Neural cell (in vitro differentiated cells): ENCODE measurements at regions not wholly inside any gene's neighbourhood (a gene's known extent, or its start where the extent isn't known, plus 50 kb on each side); places are given as distances from the start of the nearest gene placed in this dataset.
"Not testable (repeated sequence)": the region's sequence is repeated elsewhere in the genome, so short reads cannot be mapped to it uniquely, and the experiment has no call there.

Experiments used
- H2AFZ ChIP-seq: fragments of 200-600, 300-800 bp; sonication (generic), shearing (Covaris generic); 2 replicates; pipeline ENCODE4 v1.6.0; 2014; ENCODE audit warnings: low read depth, mild to moderate bottlenecking, antibody characterized with exemption, low read length, moderate library complexity
- H3F3A ChIP-seq: fragments of 200-600 bp; shearing (Covaris generic); 2 replicates; pipeline ENCODE4 v1.6.1; 2016; ENCODE audit warnings: mild to moderate bottlenecking, moderate library complexity, mixed read lengths, antibody characterized with exemption, low read length; ENCODE audit not compliant: insufficient read depth, poor library complexity, severe bottlenecking
- H3K27ac ChIP-seq: fragments of 200-600, 300-800 bp; sonication (generic), shearing (Covaris generic); 2 replicates; pipeline ENCODE4 v1.5.1; 2014; ENCODE audit warnings: mild to moderate bottlenecking, low read length, moderate library complexity
- H3K27me3 ChIP-seq: fragments of 300-800, 200-600 bp; sonication (generic), shearing (Covaris generic); 2 replicates; pipeline ENCODE4 v1.6.0; 2014; ENCODE audit warnings: mild to moderate bottlenecking, low read depth, low read length, moderate library complexity; ENCODE audit not compliant: insufficient read depth
- H3K36me3 ChIP-seq: fragments of 300-800, 200-600 bp; sonication (generic), shearing (Covaris generic); 2 replicates; pipeline ENCODE4 v1.5.1; 2014; ENCODE audit warnings: mild to moderate bottlenecking, antibody characterized with exemption, low read length, moderate library complexity; ENCODE audit not compliant: insufficient read depth
- H3K4me2 ChIP-seq: fragments of 300-800, 200-600 bp; sonication (generic), shearing (Covaris generic); 2 replicates; pipeline ENCODE4 v1.6.0; 2014; ENCODE audit warnings: mild to moderate bottlenecking, low read length
- H3K4me3 ChIP-seq: fragments of 300-800, 200-600 bp; sonication (generic), shearing (Covaris generic); 2 replicates; pipeline ENCODE4 v1.5.1; 2014; ENCODE audit warnings: mild to moderate bottlenecking, low read length, moderate library complexity
- H3K79me2 ChIP-seq: fragments of 200-600 bp; shearing (Covaris generic); replicated peaks from 2 replicates; pipeline ENCODE4 v1.6.0; 2014; ENCODE audit warnings: mild to moderate bottlenecking, low read length, moderate library complexity; ENCODE audit not compliant: insufficient read depth
- H3K9ac ChIP-seq: fragments of 300-800, 200-600 bp; sonication (generic), shearing (Covaris generic); 2 replicates; pipeline ENCODE4 v1.6.1; 2016; ENCODE audit warnings: mild to moderate bottlenecking, low read length, mixed read lengths
- H3K9me2 ChIP-seq: fragments of 200-600 bp; shearing (Covaris generic); 2 replicates; pipeline ENCODE4 v1.6.1; 2016; ENCODE audit warnings: mild to moderate bottlenecking, low read length, mixed read lengths; ENCODE audit not compliant: insufficient read depth
- H3K9me3 ChIP-seq: fragments of 200-600, 300-800 bp; sonication (generic), shearing (Covaris generic); 2 replicates; pipeline ENCODE4 v1.6.1; 2016; ENCODE audit warnings: mild to moderate bottlenecking, mixed run types, low read length, moderate library complexity, mixed read lengths
- H4K20me1 ChIP-seq: fragments of 200-600 bp; shearing (Covaris generic); 2 replicates; pipeline ENCODE4 v1.6.1; 2016; ENCODE audit warnings: mild to moderate bottlenecking, mixed run types; ENCODE audit not compliant: insufficient read depth
- EP300 ChIP-seq: fragments of 450-650 bp; conservative IDR thresholded peaks from 2 replicates; pipeline ENCODE4 v1.6.1; 2014; ENCODE audit warnings: antibody characterized with exemption, mild to moderate bottlenecking, moderate library complexity; ENCODE audit not compliant: poor library complexity, severe bottlenecking
- EZH2 ChIP-seq: fragments of 200-600, 300-800 bp; shearing (Covaris generic), sonication (generic); IDR thresholded peaks from 2 replicates; pipeline ENCODE4 v1.6.1; 2014; ENCODE audit warnings: antibody characterized with exemption, low read length, borderline replicate concordance, mild to moderate bottlenecking; ENCODE audit not compliant: insufficient read depth, poor library complexity, severe bottlenecking
- MXI1 ChIP-seq: fragments of 450-650 bp; conservative IDR thresholded peaks from 2 replicates; pipeline ENCODE4 v1.6.1; 2014; ENCODE audit warnings: antibody characterized with exemption, mild to moderate bottlenecking; ENCODE audit not compliant: poor library complexity, severe bottlenecking
- POLR2AphosphoS5 ChIP-seq: IDR thresholded peaks from 2 replicates; pipeline ENCODE4 v1.6.1; 2012
- RAD21 ChIP-seq: fragments of 450-650 bp; conservative IDR thresholded peaks from 2 replicates; pipeline ENCODE4 v1.6.1; 2014; ENCODE audit warnings: antibody characterized with exemption, mild to moderate bottlenecking, moderate library complexity
- SMC3 ChIP-seq: fragments of 450-650 bp; conservative IDR thresholded peaks from 2 replicates; pipeline ENCODE4 v1.6.1; 2014; ENCODE audit warnings: antibody characterized with exemption, mild to moderate bottlenecking, moderate library complexity; ENCODE audit not compliant: poor library complexity
- TAF1 ChIP-seq: IDR thresholded peaks from 2 replicates; pipeline ENCODE4 v1.6.1; 2012; ENCODE audit warnings: low read depth
- TF ChIP-seq, protein P1 (sequence below): fragments of 450-650 bp; IDR thresholded peaks from 2 replicates; pipeline ENCODE4 v1.5.1; 2014; ENCODE audit warnings: antibody characterized with exemption, mild to moderate bottlenecking, moderate library complexity; ENCODE audit not compliant: poor library complexity, severe bottlenecking
- TF ChIP-seq, protein P2 (sequence below): IDR thresholded peaks from 2 replicates; pipeline ENCODE4 v1.6.1; 2012; ENCODE audit warnings: borderline replicate concordance

DNA sequence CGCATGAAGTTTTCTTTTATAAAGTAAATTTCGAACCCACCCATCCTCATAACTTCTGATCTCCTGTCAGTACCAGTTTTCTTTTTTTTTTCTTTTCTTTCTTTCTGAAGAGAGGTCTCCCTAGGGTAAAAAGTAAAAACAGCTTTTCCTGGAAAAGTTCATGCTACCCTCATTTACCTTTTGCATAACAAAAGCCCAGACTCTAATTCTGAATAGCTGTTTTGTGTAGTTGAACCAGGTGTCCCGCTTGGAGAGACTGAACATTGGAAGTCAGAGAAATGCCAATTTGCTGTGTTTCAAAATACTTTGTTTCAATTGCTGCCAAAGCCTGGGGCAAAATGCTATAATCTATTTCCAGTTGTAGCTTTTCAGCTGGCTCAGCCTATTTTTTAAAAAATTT, 113.7 kb upstream of the RUNX1 start:
- Histone ChIP-seq H3K4me3 (no peak overlapping the region), H2AFZ (no peak overlapping the region), H3K27ac (no peak overlapping the region), H3K27me3 (no peaks in the 10 kb centered on the region), H3K9me2 (no peaks in the 10 kb centered on the region), H3K36me3 (no peaks in the 10 kb centered on the region), H3F3A (no peaks in the 10 kb centered on the region), H3K4me2 (no peak overlapping the region), H3K9ac (no peak overlapping the region), H3K9me3 (no peaks in the 10 kb centered on the region), H4K20me1 (no peaks in the 10 kb centered on the region), H3K79me2 (no peaks in the 10 kb centered on the region)
- no peak for TF ChIP-seq EZH2
- no peak for TF ChIP-seq POLR2AphosphoS5
- no peak for TF ChIP-seq TAF1
- TF ChIP-seq EP300 = no peak
- TF ChIP-seq, protein P1, sequence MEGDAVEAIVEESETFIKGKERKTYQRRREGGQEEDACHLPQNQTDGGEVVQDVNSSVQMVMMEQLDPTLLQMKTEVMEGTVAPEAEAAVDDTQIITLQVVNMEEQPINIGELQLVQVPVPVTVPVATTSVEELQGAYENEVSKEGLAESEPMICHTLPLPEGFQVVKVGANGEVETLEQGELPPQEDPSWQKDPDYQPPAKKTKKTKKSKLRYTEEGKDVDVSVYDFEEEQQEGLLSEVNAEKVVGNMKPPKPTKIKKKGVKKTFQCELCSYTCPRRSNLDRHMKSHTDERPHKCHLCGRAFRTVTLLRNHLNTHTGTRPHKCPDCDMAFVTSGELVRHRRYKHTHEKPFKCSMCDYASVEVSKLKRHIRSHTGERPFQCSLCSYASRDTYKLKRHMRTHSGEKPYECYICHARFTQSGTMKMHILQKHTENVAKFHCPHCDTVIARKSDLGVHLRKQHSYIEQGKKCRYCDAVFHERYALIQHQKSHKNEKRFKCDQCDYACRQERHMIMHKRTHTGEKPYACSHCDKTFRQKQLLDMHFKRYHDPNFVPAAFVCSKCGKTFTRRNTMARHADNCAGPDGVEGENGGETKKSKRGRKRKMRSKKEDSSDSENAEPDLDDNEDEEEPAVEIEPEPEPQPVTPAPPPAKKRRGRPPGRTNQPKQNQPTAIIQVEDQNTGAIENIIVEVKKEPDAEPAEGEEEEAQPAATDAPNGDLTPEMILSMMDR = no peak
- no peak for TF ChIP-seq MXI1
- TF ChIP-seq, protein P2, sequence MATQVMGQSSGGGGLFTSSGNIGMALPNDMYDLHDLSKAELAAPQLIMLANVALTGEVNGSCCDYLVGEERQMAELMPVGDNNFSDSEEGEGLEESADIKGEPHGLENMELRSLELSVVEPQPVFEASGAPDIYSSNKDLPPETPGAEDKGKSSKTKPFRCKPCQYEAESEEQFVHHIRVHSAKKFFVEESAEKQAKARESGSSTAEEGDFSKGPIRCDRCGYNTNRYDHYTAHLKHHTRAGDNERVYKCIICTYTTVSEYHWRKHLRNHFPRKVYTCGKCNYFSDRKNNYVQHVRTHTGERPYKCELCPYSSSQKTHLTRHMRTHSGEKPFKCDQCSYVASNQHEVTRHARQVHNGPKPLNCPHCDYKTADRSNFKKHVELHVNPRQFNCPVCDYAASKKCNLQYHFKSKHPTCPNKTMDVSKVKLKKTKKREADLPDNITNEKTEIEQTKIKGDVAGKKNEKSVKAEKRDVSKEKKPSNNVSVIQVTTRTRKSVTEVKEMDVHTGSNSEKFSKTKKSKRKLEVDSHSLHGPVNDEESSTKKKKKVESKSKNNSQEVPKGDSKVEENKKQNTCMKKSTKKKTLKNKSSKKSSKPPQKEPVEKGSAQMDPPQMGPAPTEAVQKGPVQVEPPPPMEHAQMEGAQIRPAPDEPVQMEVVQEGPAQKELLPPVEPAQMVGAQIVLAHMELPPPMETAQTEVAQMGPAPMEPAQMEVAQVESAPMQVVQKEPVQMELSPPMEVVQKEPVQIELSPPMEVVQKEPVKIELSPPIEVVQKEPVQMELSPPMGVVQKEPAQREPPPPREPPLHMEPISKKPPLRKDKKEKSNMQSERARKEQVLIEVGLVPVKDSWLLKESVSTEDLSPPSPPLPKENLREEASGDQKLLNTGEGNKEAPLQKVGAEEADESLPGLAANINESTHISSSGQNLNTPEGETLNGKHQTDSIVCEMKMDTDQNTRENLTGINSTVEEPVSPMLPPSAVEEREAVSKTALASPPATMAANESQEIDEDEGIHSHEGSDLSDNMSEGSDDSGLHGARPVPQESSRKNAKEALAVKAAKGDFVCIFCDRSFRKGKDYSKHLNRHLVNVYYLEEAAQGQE = no peak
- TF ChIP-seq RAD21 = no peak
- no peak for TF ChIP-seq SMC3

DNA sequence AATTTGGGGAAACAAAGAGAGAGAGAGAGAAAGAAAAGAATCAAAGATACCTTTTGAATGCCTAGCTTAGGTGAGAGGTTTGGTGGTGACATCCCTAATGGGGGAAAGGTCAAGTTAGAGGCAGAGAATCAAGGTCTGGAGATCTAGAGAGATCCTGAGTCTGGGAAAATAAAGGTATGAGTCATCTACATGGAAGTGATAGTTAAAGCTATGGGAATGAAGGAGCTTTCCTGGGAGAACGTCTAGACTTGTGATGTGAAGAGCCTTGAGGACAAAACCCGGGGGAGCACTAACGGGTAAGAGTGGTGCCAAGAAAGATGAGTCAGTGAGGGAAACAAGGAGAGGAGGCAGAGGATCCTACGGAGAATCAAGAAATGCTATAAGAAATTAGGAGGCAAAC, 110.8 kb upstream of the RUNX1 start:
- no peaks in the 10 kb centered on the region for H3K36me3 ChIP-seq
- H3K4me2 ChIP-seq = no peak overlapping the region
- H3K4me3 ChIP-seq = no peak overlapping the region
- H3K79me2 ChIP-seq = no peaks in the 10 kb centered on the region
- H3F3A ChIP-seq = no peaks in the 10 kb centered on the region
- H3K27me3 ChIP-seq = no peaks in the 10 kb centered on the region
- no peaks in the 10 kb centered on the region for H3K9me2 ChIP-seq
- TF ChIP-seq, protein P1 = no peak
- TF ChIP-seq RAD21 = no peak
- no peak for TF ChIP-seq SMC3
- TF ChIP-seq, protein P2 = no peak
- TF ChIP-seq EP300 = no peak
- no peak for TF ChIP-seq TAF1
- no peak for TF ChIP-seq EZH2
- no peaks in the 10 kb centered on the region for H3K9me3 ChIP-seq
- H3K9ac ChIP-seq = no peak overlapping the region
- no peak overlapping the region for H3K27ac ChIP-seq
- no peaks in the 10 kb centered on the region for H4K20me1 ChIP-seq
- H2AFZ ChIP-seq = no peak overlapping the region

DNA sequence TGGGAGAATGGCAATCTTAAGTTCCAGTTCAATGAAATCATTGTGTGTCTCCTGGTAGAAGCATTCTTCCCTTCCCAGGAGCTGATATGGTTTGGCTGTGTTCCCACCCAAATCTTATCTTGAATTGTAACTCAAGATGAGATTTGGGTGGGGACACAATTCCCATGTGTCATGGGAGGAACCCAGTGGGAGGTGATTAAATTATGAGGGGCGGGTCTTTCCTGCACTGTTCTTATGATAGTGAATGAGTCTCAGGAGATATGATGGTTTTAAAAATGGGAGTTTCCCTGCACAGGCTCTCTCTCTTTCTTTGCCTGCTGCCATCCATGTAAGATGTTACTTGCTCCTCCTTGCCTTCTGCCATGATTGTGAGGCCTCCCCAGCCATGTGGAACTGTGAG, 108.3 kb upstream of the RUNX1 start:
- not testable (repeated sequence) for H4K20me1 ChIP-seq, H3K4me3 ChIP-seq, H3K9ac ChIP-seq, H3K9me2 ChIP-seq, H3F3A ChIP-seq, H3K9me3 ChIP-seq, H3K79me2 ChIP-seq, H3K27me3 ChIP-seq, H3K36me3 ChIP-seq, H3K4me2 ChIP-seq, H3K27ac ChIP-seq, H2AFZ ChIP-seq
